Fibroblast of skin of right biceps (primary cell): ENCODE measurements at regions not wholly inside any gene's neighbourhood (a gene's known extent, or its start where the extent isn't known, plus 50 kb on each side); places are given as distances from the start of the nearest gene placed in this dataset.
A peak's percentile ranks its signal among the peaks of the same experiment; 100 is the strongest.
"Not testable (repeated sequence)": the region's sequence is repeated elsewhere in the genome, so short reads cannot be mapped to it uniquely, and the experiment has no call there.

Experiments used
- DNase-seq: peaks from one replicate; pipeline ENCODE4 v3.0.0-alpha.2; 2013

- no peak for DNase-seq
Observed at GRCh38 chr6:170040115-170040500, 250.8 kb downstream of the DLL1 start.

GRCh38 chr6:170039156-170040114 lies 251.4 kb downstream of the DLL1 start:
- DNase-seq, result no peak

- DNase-seq, result no peak
Observed at GRCh38 chr6:170038708-170039107, 252.2 kb downstream of the DLL1 start.

GRCh38 chr6:170038251-170038650 lies 252.6 kb downstream of the DLL1 start:
- no peak for DNase-seq

- no peak for DNase-seq
Observed at GRCh38 chr6:170037541-170038250, 253.2 kb downstream of the DLL1 start.

- DNase-seq, result no peak
Observed at GRCh38 chr6:170036916-170037315, 254.0 kb downstream of the DLL1 start.

GRCh38 chr6:170036367-170036766 lies 254.5 kb downstream of the DLL1 start:
- not testable (repeated sequence) for DNase-seq

- no peak for DNase-seq
Observed at GRCh38 chr6:170035901-170036304, 255.0 kb downstream of the DLL1 start.

- no peak for DNase-seq
Observed at GRCh38 chr6:170035044-170035443, 255.8 kb downstream of the DLL1 start.

- DNase-seq, result no peak
Observed at GRCh38 chr6:170034294-170034693, 256.6 kb downstream of the DLL1 start.

- no peak for DNase-seq
Observed at GRCh38 chr6:170033666-170034065, 257.2 kb downstream of the DLL1 start.

GRCh38 chr6:170032706-170033309 lies 258.1 kb downstream of the DLL1 start:
- DNase-seq, result no peak

GRCh38 chr6:170032197-170032596 lies 258.7 kb downstream of the DLL1 start:
- no peak for DNase-seq

- no peak for DNase-seq
Observed at GRCh38 chr6:170031684-170032121, 259.2 kb downstream of the DLL1 start.

- no peak for DNase-seq
Observed at GRCh38 chr6:170030821-170031471, 259.9 kb downstream of the DLL1 start.

GRCh38 chr6:170030284-170030815 lies 260.5 kb downstream of the DLL1 start:
- DNase-seq, result no peak

GRCh38 chr6:170029416-170030283 lies 261.2 kb downstream of the DLL1 start:
- no peak for DNase-seq

GRCh38 chr6:170028629-170029345 lies 262.1 kb downstream of the DLL1 start:
- no peak for DNase-seq

- peak; percentile 4 for DNase-seq
Observed at GRCh38 chr6:170027647-170028043, 263.2 kb downstream of the DLL1 start.

GRCh38 chr6:170026751-170027646 lies 263.9 kb downstream of the DLL1 start:
- peak; percentile 6 for DNase-seq
